GM19324 (cell line): ENCODE measurements at regions not wholly inside any gene's neighbourhood (a gene's known extent, or its start where the extent isn't known, plus 50 kb on each side); places are given as distances from the start of the nearest gene placed in this dataset.

ENCODE experiments used
- ATAC-seq: cut with Tn5 transposase; IDR thresholded peaks from one replicate; pipeline ENCODE4 v1.9.1; 2021; ENCODE audit warnings: mild to moderate bottlenecking, moderate library complexity; ENCODE audit not compliant: unreplicated experiment, low FRiP score

DNA sequence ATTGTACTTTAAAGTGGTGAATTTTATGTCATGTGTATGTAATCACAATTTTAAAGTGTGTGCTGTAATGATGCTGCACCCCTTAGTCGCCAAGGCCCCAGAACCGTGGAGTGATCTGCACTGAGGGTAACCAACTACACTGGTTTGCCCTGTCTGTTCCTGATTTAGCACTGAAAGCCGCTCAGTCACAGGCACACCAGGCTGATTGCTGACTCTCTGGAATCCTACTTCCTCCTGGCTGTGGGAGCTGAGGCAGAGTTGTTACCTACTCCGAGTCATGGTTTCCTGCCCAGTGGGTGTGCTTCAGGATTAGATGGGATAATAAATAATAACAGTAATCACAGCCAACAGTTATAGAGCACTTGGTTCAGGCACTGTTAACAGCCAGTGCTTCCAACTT is 645.4 kb downstream of the BCOR start:
- no peak for ATAC-seq

DNA sequence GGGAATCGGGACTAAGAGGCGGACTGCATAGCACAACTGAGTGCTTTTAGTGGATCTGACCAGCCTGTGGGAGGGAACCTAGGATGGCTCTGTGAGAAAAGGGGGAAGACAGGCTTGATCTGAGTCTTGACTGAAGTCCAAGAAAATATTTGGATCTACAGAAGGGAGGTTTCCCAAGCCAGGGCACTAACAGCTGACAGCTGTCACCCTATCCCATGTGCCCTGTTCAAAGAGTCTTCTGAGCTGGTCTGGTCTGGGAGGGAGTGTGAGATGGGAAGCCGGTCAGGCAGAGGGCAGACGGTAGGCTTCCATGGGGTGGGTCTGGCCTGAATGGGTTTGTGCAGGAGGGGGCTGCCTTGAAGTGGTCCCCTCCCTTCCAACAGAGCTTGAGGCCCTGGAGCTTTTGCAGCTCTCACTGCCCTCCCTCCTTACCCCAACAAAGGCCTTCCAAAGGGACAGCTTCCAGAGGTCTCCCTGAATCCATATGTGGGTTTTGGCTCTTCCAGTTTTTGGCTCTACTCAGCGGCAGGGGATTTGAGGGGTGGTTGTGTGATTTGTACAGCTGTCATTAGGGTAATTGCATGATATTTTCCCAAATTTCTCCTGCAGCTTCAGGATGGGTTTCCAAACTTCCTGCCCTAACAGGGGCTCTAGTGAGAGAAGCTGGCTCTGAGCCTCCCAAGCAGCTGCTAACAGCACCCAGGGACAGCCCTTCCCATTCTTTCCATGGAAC is 643.7 kb downstream of the BCOR start:
- no peak for ATAC-seq

- no peak for ATAC-seq
Observed at GRCh38 chrX:39456894-39457604, 640.7 kb downstream of the BCOR start.

DNA sequence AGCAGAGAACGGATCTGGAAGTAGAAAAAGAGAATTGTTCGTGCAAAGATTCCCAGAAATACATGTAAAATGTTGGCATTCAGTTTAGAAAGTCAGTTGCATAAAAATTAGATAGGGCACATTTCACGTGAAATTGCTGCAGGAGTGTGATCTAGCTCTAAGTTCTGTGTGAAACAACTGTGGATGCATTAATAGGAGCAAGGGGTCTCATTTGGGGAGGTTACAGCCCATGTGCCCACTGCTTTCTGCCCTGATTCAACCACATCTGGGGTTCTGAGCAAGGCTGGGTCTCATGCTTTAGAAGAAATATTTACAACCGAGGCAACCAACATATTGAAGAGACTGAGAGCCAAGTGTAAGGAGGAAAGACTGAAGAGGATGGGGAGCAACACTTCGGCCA is 639.0 kb downstream of the BCOR start:
- no peak for ATAC-seq

- ATAC-seq, result no peak
Observed at GRCh38 chrX:39459204-39459603, 638.6 kb downstream of the BCOR start.

- ATAC-seq, result no peak
Observed at GRCh38 chrX:39459952-39460351, 637.8 kb downstream of the BCOR start.

DNA sequence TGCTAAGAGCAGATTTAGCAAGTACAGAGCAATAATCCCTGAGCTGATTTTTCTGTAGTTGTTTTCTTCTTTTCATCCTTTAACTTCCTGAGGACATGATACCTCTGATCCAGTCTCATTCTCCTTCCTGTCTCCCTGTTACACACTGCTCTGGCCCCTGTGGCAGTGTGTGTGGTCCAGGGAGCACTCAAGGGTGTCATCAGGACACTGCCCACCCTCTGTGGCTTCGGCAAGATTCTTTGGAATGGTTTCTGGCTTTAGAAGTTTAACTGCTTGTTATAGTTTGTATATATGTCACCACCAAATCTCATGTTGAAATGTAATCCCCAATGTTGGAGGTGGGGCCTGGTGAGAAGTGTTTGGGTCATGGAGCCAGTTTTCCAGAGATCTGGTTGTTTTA is 637.3 kb downstream of the BCOR start:
- no peak for ATAC-seq

GRCh38 chrX:39462835-39463234 is 634.9 kb downstream of the BCOR start:
- no peak for ATAC-seq

- ATAC-seq, result no peak
Observed at GRCh38 chrX:39464253-39464652, 633.5 kb downstream of the BCOR start.

GRCh38 chrX:39465467-39465866 is 632.3 kb downstream of the BCOR start:
- no peak for ATAC-seq

DNA sequence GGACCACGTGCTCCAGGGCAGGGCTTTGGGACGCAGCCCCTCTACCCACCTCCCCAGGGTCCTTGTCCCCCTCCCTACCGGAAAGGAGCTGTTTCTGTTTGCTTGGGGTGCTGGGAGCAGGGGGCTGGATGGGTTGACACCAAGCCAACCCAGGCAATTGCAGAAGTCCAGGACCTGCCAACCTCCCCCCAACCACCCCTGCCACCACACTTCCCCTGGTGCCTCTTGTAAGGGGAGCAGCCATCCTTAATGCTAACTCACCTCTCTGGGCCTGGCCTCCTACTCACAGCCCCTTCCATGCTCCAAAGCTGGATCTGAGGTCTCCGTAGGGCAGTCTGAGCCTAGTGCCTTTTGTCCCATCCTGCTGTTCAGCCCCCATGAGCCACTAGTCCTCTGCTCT is 631.9 kb downstream of the BCOR start:
- no peak for ATAC-seq

- ATAC-seq, result no peak
Observed at GRCh38 chrX:39469126-39469525, 628.6 kb downstream of the BCOR start.

- ATAC-seq, result no peak
Observed at GRCh38 chrX:39470588-39471407, 627.0 kb downstream of the BCOR start.

DNA sequence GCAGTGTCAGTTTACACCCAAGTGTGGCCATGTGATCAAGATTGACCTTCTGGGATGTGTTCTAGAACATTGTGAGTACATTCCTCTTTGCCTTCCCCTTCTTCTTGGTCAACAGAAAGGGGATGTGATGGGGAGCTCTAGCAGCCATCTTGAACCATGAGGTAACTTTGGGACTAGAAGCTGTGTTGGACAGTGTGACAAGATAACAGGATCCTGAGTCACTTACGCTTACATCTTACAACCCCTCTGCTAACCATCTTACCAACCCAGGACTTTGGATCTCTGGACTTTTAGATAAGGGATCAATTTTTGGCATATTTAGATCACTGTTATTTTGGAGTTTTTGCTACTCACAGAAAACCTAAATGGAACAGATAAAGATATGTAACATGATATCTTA is 625.6 kb downstream of the BCOR start:
- no peak for ATAC-seq

GRCh38 chrX:39473812-39474211 is 623.9 kb downstream of the BCOR start:
- no peak for ATAC-seq

- no peak for ATAC-seq
Observed at GRCh38 chrX:39475372-39475771, 622.4 kb downstream of the BCOR start.

GRCh38 chrX:39476604-39477021 is 621.1 kb downstream of the BCOR start:
- no peak for ATAC-seq

DNA sequence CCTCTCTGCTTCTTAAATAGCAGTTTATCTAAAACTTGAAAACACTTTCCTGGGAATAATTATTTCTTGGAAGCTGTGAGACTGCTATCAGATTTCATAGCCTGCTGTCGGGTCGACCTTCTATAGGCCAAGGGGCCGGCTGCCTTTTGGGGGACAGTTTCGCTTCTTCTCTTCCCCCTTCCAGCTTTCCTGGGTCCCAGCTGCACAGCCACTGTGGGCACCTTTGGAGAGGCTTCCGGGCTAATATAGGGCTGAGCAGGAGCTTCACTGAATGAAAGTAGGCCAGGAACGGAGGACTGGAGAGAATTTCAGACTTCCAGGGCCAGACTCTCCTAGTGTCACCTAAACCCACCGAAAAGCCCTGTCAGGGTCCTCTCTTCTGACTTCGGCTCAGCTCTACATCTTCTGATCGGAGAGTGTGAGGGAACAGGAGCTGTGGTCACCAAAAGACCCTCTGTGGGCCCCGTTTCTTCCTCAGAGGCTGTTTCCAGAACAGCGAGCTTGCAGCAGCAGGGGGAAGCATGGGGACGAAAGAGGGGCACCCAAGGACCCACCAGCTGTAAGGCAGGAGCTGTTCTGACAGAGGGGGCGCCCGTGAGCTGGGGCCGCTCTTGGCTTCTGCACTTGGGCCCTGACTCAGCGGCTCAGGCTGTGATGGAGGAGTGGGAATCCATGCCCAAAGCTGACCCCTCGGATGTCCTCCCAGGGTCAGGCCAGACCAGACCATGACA is 620.6 kb downstream of the BCOR start:
- no peak for ATAC-seq

DNA sequence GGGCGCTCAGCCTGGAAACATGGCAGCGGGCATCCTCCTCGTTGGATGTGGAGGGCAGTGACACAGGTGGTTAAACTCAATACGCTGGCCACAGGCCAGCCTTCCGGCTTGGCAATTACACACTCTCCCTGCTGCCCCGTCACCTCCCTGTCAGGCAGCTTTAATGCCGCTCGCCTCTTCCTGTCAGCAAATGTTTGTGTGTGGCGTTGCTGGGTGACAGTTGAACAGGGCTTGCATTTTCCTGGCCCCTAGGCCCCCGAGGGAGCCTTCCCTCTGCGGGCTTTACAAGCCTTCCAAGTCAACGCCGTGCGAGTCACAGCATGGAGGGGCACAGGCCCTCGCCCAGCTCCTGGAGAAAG is 620.0 kb downstream of the BCOR start:
- no peak for ATAC-seq

- ATAC-seq, result no peak
Observed at GRCh38 chrX:39479856-39480255, 617.9 kb downstream of the BCOR start.

GRCh38 chrX:39480963-39481362 is 616.8 kb downstream of the BCOR start:
- ATAC-seq, result no peak
